ENCODE measurements at regions not wholly inside any gene's neighbourhood (a gene's known extent, or its start where the extent isn't known, plus 50 kb on each side); places are given as distances from the start of the nearest gene placed in this dataset.

- no peak for TF ChIP-seq CTCF (IDR thresholded peaks at IDR 0.05)
- TF ChIP-seq POLR2A (IDR thresholded peaks at IDR 0.05), result no peak
- TF ChIP-seq POLR2AphosphoS5 (IDR thresholded peaks at IDR 0.05; ENCODE audit: insufficient read depth in 1 of 2, low read depth in 1 of 2), result no peak
Observed at GRCh38 chr10:90286941-90287340, 570.9 kb downstream of the HTR7 start.

All from vagina (tissue), 2 donors.